G401.6 (cell line): ENCODE measurements at regions not wholly inside any gene's neighbourhood (a gene's known extent, or its start where the extent isn't known, plus 50 kb on each side); places are given as distances from the start of the nearest gene placed in this dataset.

Experiments used
- FAIRE-seq: peaks from 2 replicates; lab custom pipeline; 2012; peaks lifted over from hg19 to GRCh38; lab: Jason Lieb, UNC

DNA sequence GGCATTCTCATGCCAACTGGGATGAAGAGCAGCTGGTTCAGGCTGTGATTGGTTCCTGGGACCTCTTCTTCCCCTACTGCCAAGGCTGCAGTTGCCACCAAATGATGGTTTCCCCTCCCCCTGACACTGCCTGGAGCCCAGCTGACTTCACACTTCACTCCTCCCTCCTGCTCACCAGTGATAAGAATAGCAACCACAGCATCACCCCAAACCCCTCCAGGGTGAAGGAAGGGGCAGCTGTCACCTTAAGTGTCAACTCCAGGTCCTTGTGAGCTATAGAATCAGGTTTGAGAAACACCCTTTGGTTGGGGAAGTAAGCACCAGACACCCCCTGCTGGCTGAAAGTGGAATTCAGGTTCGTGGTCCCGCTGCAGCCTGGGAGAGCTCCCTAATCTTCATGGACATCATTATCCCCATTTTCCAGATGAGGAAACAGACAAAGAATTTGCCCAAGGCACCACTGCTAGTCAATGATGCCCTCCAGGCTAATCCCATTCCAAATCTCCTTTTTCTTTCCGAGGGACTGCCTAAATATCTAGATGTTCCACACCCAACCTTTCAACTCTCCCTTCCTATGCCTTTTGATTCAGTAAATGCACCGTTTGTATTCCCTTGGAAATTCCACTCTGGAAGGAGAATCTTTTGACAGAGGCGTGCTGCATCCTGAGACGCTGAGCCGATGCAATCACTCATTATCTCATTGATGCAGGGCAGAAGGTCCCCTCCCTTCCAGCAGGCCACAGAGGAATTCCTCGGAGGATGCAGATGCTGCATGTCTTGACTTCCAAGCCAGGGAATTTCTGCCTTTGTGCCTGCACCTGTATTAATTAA lies 50.6 kb upstream of the UQCRFS1 start:
- no peak for FAIRE-seq

GRCh38 chr19:29264897-29265296 lies 51.9 kb upstream of the UQCRFS1 start:
- no peak for FAIRE-seq

GRCh38 chr19:29265436-29265835 lies 52.5 kb upstream of the UQCRFS1 start:
- FAIRE-seq, result no peak

GRCh38 chr19:29266001-29266400 lies 53.0 kb upstream of the UQCRFS1 start:
- FAIRE-seq, result no peak

GRCh38 chr19:29266603-29267002 lies 53.7 kb upstream of the UQCRFS1 start:
- no peak for FAIRE-seq

GRCh38 chr19:29267701-29268100 lies 54.8 kb upstream of the UQCRFS1 start:
- FAIRE-seq, result no peak

GRCh38 chr19:29268103-29268502 lies 55.2 kb upstream of the UQCRFS1 start:
- FAIRE-seq, result no peak

DNA sequence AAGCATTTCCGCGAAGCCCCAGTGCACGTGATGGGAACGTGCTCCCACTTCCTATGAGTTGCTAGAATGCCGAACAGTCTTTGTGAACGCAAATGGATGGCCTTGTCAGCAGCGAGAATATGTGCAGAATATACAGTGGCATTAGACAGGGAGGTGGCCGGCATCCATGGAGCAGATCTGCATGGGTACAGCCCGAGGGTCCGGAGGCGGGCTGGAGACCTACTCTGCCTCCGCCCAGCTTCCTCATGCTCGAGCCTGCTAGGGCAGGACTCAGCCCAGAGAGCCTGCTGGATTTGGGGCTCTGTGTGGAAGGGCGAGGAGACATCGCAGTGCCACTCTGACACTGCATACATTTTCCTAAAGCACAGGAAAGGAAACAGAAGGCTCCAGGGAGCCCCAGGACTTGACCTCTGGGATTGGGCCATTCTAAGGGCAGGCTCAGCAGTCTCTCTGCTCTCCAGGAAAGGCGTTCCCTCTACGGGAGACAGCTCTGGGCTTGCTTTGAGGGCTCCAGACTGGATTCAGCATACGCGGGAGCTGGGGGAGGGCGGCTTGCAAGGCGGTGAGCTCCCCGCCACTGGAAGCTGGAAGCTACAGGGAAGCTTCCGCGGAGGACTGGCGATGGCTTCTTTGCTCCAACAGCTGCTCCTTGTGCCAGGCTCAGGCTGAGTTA lies 55.9 kb upstream of the UQCRFS1 start:
- FAIRE-seq, result no peak

DNA sequence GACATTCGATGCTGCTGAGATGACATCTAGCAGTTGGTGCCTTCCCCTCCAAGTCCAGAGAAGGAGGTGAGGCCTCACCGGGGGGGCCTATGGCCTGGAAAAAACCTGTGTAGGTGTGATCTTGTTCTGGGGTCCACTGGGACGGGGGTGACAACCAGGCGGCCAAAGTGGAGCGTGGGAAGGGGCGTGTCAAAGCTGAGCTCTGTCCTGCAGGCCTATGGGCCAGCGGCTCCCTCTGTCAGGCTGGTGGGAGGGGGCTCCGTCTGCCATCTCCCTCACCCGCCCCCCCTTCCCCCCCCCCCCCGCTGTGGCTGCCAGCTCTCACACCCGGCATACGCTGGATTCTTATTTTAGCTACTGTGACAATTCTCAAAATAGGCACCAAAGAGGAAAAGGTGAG lies 56.7 kb upstream of the UQCRFS1 start:
- no peak for FAIRE-seq

GRCh38 chr19:29271341-29271740 lies 58.4 kb upstream of the UQCRFS1 start:
- FAIRE-seq, result no peak

DNA sequence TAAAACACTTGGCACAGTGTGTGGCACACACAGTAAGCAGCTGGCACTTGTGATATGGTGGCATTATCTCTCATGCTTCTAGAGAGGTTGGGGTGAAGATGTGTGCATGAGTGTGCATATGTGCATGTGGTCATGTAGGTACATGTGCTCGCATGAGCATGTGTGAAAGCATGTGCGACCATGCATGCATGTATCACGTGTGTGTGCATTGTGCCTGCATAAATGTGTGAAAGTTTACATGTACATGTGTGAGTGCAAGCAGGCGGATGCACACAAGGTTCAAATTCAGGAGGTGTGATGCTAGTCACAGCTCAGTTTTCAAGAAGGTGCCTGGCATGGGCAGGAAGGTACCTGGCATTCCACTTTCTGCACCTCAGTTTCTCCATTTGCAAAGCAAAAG lies 59.0 kb upstream of the UQCRFS1 start:
- FAIRE-seq, result no peak

DNA sequence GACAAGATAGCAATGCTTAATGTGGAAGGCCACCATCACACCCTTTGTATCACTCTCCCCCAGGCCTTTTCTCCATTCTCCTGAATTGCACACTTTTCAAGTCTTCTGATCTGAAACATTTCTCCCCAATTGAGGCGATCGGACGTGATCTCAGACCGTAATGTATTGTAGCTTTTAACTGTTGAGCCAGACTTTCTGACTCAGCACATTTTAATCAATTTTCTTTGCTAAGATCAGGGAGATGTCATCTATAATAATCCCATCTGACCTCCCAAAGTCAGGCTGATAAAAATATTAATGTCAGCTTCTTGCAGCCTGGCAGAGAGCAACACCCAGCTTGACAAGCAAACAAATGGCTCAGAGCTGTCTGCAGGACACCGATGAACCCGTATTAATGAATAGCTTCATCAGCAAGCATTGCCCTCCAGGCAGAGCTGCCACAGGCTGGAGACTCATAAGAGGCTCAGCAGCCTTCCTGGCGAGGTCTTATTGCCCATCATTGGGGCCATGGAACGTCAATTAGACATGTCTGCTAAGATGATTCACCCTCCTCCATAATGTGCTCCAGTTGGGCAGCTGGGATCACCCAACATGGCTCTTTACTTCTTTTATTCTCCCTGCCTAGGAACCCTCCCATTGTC lies 60.2 kb upstream of the UQCRFS1 start:
- no peak for FAIRE-seq

DNA sequence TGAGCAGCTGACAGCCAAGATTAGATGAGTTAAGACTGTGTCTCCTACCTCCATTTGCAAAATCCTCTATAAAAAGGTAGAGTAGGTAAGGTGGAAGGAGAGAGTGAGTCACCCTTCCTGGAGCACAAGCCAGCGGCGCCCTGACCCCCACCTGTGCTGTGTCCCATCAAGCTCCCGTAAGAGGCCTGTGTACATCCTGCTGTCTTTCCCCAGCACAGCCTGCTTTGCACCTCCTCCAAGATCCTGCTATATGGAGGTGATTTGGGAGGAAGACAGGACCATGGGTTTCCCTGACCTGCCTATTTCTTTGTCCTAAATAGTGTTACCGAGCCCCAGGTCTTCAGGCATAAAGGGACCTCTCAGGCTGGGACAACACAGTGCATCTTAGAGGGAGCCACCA lies 62.3 kb upstream of the UQCRFS1 start:
- no peak for FAIRE-seq

- FAIRE-seq, result no peak
These were observed 64.2 kb upstream of the UQCRFS1 start for GRCh38 chr19:29277102-29277501.

DNA sequence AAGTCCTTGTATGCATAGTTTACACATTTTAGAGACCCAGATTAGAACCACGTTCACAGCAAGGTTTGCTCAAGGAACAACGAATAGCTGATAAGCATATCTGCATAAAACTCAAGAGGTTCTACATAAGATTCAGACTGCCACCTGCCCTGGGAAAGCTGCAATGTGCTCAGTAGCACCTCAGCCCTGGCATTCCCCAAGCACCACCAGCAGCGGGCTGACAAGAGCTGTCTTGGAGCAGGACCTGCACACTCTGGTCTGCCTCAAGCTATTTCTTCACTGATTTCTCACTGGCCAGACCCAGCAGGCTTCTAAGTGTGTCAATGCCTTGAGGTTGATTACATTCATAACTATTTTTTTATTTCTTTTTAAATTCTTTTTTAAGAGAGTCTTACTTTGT lies 65.8 kb upstream of the UQCRFS1 start:
- no peak for FAIRE-seq

DNA sequence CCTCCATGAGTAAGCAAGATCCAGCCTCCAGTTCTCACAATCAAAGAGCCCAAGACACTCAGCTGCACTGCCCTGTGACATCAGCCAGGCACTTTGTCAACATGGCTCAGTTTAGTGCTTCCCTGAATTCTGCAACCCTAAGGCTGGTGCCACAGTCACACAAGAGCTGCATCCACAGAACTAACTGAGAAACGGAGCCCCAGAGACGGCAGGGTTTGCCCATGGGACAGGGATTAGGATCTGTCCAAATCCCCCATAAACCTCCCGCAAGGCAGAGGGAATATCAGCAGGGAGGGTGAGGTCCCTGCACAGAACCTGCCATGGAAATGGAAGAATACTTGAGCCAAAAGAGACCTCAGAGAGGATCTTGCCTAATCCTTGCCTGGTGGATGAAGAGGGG lies 70.4 kb upstream of the UQCRFS1 start:
- FAIRE-seq, result no peak

- FAIRE-seq, result no peak
These were observed 72.3 kb upstream of the UQCRFS1 start for GRCh38 chr19:29285187-29285687.

DNA sequence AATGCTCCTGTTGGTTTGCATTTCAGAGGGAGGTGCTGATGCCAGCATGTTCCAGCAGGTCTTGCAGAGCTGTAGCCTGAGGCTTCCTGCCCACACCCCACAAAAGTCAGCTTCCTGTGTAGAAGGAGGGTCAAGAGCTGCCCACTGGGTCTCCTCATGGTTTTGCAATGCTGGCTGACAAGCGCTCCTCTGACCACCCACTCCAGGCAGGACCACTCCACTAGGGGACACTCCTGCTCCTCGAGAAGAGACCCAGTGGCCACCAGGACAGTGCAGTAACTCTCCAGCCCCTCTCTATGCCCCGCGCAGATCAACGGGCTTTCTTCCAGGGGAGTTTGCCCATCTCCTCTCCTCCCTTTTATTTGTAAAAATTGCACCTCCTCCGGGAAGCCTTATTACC lies 72.9 kb upstream of the UQCRFS1 start:
- no peak for FAIRE-seq

DNA sequence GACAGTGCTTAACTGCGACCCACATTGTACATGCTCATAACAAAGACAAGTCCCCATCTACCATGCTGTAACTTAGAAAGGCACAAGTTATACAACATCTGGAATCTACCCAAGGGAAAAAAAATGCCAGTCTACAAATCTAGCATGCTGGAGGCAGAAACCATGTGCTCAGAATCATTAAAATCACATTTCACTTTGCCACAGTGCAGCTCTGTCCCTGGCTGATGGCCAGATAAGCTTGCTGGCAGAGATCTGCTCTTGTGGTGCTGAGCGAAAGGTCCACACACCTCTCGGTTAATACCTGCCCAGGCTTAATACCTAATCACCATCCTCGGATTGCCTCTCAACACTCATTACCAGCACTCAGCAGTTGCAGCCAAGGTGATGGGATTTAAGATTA lies 74.1 kb upstream of the UQCRFS1 start:
- FAIRE-seq, result no peak

DNA sequence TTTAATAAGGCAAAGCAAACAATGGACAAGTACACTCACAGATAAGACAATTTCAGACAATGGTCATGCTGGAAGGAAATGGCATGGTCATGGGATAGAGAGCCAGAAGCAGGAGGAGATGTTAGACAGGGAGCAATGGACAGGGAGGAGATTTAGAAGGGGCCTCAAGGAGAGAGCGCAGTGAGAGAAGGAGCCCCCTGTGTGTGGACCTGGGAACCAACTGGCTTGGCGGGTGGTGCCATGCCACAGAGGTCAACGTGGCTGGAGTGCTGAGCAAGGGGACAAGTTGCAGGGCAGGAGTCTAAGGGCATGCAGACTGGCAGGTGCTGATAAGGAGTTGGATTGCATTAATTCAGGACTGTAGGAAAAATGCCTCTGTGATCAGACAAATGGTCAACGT lies 75.3 kb upstream of the UQCRFS1 start:
- no peak for FAIRE-seq

GRCh38 chr19:29289020-29289419 lies 76.1 kb upstream of the UQCRFS1 start:
- no peak for FAIRE-seq

DNA sequence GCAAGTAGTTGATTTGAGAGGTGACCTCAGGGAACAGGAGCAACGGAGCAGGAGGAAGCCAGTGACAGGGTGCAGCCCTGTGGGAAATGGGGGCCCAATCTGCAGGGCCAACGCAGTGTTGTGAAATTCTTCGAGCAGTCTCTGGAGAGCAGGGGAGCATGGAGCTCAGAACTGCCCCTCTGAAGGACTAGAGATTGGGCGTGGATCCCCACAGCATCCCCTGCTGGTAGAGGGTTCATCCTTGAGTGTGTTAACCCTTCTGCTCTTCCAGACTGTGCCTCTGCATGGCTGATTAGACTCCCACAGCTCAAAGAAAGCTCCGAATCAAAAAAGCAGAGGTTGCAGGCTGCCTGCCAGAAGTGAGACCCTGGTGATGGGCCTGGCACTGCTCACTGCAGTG lies 77.9 kb upstream of the UQCRFS1 start:
- FAIRE-seq, result no peak

DNA sequence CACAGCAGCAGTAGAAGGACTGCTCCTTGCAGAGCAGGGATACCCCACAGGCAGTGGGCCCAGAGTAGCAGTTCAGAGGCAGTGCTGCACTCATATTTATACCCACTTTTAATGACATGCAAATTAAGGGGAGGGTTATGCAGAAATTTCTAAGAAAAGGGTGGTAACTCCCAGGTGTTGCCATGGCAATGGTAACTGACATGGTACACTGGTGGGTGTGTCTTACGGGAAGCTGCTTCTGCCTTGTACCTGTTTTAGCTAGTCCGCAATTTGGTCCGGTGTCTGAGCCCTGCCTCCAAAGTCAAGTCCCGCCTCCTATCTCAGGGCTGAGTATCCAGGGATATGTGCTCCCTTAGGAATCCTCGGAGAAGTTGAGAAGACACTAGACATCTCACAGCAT lies 79.2 kb upstream of the UQCRFS1 start:
- no peak for FAIRE-seq
